ENCODE measurements at regions not wholly inside any gene's neighbourhood (a gene's known extent, or its start where the extent isn't known, plus 50 kb on each side); places are given as distances from the start of the nearest gene placed in this dataset.

GRCh38 chr1:116855773-116856201 is 53.9 kb upstream of the PTGFRN start:
- peaks cover 54% of the 10 kb centered on the region for H3K4me1 ChIP-seq (ENCODE audit: insufficient read depth, low read length)

GRCh38 chr1:116856312-116856711 is 53.4 kb upstream of the PTGFRN start:
- Histone ChIP-seq H3K9ac (ENCODE audit: low read depth, low read length) (no peak overlapping the region), H3K36me3 (ENCODE audit: insufficient read depth, low read length) (no peaks in the 10 kb centered on the region), H3K4me1 (ENCODE audit: insufficient read depth, low read length) (peaks cover 59% of the 10 kb centered on the region), H3K9me3 (ENCODE audit: control insufficient read depth, insufficient read depth, low read length) (no peaks in the 10 kb centered on the region)

More at GRCh38 chr1:116855773-116856201, 53.9 kb upstream of the PTGFRN start:
- H3K36me3 ChIP-seq (ENCODE audit: insufficient read depth, low read length): no peaks in the 10 kb centered on the region
- no peak overlapping the region for H3K9ac ChIP-seq (ENCODE audit: low read depth, low read length)
- no peaks in the 10 kb centered on the region for H3K9me3 ChIP-seq (ENCODE audit: control insufficient read depth, insufficient read depth, low read length)

GRCh38 chr1:116857092-116857491 is 52.6 kb upstream of the PTGFRN start:
- no peak overlapping the region for H3K9ac ChIP-seq (ENCODE audit: low read depth, low read length)
- H3K4me1 ChIP-seq (ENCODE audit: insufficient read depth, low read length): peaks cover 58% of the 10 kb centered on the region
- H3K9me3 ChIP-seq (ENCODE audit: control insufficient read depth, insufficient read depth, low read length): no peaks in the 10 kb centered on the region
- no peaks in the 10 kb centered on the region for H3K36me3 ChIP-seq (ENCODE audit: insufficient read depth, low read length)

Data from ES-I3 (cell line).